ENCODE measurements at regions not wholly inside any gene's neighbourhood (a gene's known extent, or its start where the extent isn't known, plus 50 kb on each side); places are given as distances from the start of the nearest gene placed in this dataset.

GRCh38 chr10:131571346-131571745 lies 259.8 kb upstream of the TCERG1L start:
- no peaks in the 10 kb centered on the region for H3K9me2 ChIP-seq (ENCODE audit: insufficient read depth, low read length)
- H3K9me3 ChIP-seq (ENCODE audit: low read length) = no peaks in the 10 kb centered on the region
- H3K4me3 ChIP-seq (ENCODE audit: low read length) = no peak overlapping the region
- TF ChIP-seq TAF1 (IDR thresholded peaks at IDR 0.05; ENCODE audit: low read depth) = no peak
- TF ChIP-seq EP300 (conservative IDR thresholded peaks at IDR 0.05; ENCODE audit: poor library complexity, severe bottlenecking) = no peak
- TF ChIP-seq EZH2 (IDR thresholded peaks at IDR 0.05; ENCODE audit: borderline replicate concordance, insufficient read depth, low read length, poor library complexity, severe bottlenecking) = no peak
- TF ChIP-seq, protein P1, sequence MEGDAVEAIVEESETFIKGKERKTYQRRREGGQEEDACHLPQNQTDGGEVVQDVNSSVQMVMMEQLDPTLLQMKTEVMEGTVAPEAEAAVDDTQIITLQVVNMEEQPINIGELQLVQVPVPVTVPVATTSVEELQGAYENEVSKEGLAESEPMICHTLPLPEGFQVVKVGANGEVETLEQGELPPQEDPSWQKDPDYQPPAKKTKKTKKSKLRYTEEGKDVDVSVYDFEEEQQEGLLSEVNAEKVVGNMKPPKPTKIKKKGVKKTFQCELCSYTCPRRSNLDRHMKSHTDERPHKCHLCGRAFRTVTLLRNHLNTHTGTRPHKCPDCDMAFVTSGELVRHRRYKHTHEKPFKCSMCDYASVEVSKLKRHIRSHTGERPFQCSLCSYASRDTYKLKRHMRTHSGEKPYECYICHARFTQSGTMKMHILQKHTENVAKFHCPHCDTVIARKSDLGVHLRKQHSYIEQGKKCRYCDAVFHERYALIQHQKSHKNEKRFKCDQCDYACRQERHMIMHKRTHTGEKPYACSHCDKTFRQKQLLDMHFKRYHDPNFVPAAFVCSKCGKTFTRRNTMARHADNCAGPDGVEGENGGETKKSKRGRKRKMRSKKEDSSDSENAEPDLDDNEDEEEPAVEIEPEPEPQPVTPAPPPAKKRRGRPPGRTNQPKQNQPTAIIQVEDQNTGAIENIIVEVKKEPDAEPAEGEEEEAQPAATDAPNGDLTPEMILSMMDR (IDR thresholded peaks at IDR 0.05; ENCODE audit: poor library complexity, severe bottlenecking) = no peak
- TF ChIP-seq POLR2AphosphoS5 (IDR thresholded peaks at IDR 0.05) = no peak
- TF ChIP-seq MXI1 (conservative IDR thresholded peaks at IDR 0.05; ENCODE audit: poor library complexity, severe bottlenecking) = no peak
- no peak overlapping the region for H3K9ac ChIP-seq (ENCODE audit: low read length)
- H4K20me1 ChIP-seq (ENCODE audit: insufficient read depth) = no peaks in the 10 kb centered on the region
- no peak overlapping the region for H2AFZ ChIP-seq (ENCODE audit: low read depth, low read length)
- no peaks in the 10 kb centered on the region for H3K27me3 ChIP-seq (ENCODE audit: insufficient read depth, low read depth, low read length)
- H3K27ac ChIP-seq (ENCODE audit: low read length) = no peak overlapping the region
- H3K36me3 ChIP-seq (ENCODE audit: insufficient read depth, low read length) = no peaks in the 10 kb centered on the region
- no peaks in the 10 kb centered on the region for H3K79me2 ChIP-seq (replicated peaks; ENCODE audit: insufficient read depth, low read length)
- H3K4me2 ChIP-seq (ENCODE audit: low read length) = no peak overlapping the region
- H3F3A ChIP-seq (ENCODE audit: insufficient read depth, low read length, poor library complexity, severe bottlenecking) = no peaks in the 10 kb centered on the region

DNA sequence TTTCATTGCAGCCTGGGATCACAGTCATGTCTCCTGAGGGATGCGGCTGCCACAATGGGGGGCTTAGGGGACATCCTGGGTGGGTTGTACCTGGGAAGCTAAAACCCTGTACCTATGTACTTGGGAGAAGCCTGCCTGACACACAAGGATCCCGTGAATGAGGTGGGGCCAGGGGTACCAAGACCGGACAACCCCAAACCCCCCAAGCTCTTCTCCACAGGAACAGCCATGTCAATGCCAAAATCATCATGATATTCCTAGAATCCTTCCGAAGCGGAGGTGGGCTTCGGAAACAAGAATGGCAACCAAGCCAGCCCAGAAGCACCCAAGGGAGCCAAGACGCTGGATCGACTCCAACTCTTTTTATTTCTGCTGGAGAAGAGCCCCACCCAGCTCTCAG lies 260.3 kb upstream of the TCERG1L start:
- H4K20me1 ChIP-seq (ENCODE audit: insufficient read depth) = no peaks in the 10 kb centered on the region
- H3K9me2 ChIP-seq (ENCODE audit: insufficient read depth, low read length) = no peaks in the 10 kb centered on the region
- no peaks in the 10 kb centered on the region for H3K27me3 ChIP-seq (ENCODE audit: insufficient read depth, low read depth, low read length)
- TF ChIP-seq SMC3 (conservative IDR thresholded peaks at IDR 0.05; ENCODE audit: poor library complexity) (no peak), POLR2AphosphoS5 (IDR thresholded peaks at IDR 0.05) (no peak), TAF1 (IDR thresholded peaks at IDR 0.05; ENCODE audit: low read depth) (no peak), EZH2 (IDR thresholded peaks at IDR 0.05; ENCODE audit: borderline replicate concordance, insufficient read depth, low read length, poor library complexity, severe bottlenecking) (no peak), MXI1 (conservative IDR thresholded peaks at IDR 0.05; ENCODE audit: poor library complexity, severe bottlenecking) (no peak)
- TF ChIP-seq, protein P2, sequence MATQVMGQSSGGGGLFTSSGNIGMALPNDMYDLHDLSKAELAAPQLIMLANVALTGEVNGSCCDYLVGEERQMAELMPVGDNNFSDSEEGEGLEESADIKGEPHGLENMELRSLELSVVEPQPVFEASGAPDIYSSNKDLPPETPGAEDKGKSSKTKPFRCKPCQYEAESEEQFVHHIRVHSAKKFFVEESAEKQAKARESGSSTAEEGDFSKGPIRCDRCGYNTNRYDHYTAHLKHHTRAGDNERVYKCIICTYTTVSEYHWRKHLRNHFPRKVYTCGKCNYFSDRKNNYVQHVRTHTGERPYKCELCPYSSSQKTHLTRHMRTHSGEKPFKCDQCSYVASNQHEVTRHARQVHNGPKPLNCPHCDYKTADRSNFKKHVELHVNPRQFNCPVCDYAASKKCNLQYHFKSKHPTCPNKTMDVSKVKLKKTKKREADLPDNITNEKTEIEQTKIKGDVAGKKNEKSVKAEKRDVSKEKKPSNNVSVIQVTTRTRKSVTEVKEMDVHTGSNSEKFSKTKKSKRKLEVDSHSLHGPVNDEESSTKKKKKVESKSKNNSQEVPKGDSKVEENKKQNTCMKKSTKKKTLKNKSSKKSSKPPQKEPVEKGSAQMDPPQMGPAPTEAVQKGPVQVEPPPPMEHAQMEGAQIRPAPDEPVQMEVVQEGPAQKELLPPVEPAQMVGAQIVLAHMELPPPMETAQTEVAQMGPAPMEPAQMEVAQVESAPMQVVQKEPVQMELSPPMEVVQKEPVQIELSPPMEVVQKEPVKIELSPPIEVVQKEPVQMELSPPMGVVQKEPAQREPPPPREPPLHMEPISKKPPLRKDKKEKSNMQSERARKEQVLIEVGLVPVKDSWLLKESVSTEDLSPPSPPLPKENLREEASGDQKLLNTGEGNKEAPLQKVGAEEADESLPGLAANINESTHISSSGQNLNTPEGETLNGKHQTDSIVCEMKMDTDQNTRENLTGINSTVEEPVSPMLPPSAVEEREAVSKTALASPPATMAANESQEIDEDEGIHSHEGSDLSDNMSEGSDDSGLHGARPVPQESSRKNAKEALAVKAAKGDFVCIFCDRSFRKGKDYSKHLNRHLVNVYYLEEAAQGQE (IDR thresholded peaks at IDR 0.05; ENCODE audit: borderline replicate concordance) = no peak
- no peaks in the 10 kb centered on the region for H3F3A ChIP-seq (ENCODE audit: insufficient read depth, low read length, poor library complexity, severe bottlenecking)
- H3K9ac ChIP-seq (ENCODE audit: low read length) = no peak overlapping the region
- H3K79me2 ChIP-seq (replicated peaks; ENCODE audit: insufficient read depth, low read length) = no peaks in the 10 kb centered on the region
- H2AFZ ChIP-seq (ENCODE audit: low read depth, low read length) = no peak overlapping the region
- H3K4me2 ChIP-seq (ENCODE audit: low read length) = no peak overlapping the region
- H3K4me3 ChIP-seq (ENCODE audit: low read length) = no peak overlapping the region
- no peak overlapping the region for H3K27ac ChIP-seq (ENCODE audit: low read length)
- no peaks in the 10 kb centered on the region for H3K36me3 ChIP-seq (ENCODE audit: insufficient read depth, low read length)
- no peaks in the 10 kb centered on the region for H3K9me3 ChIP-seq (ENCODE audit: low read length)

- Histone ChIP-seq H3K9me2 (ENCODE audit: insufficient read depth, low read length) (no peaks in the 10 kb centered on the region), H3K79me2 (replicated peaks; ENCODE audit: insufficient read depth, low read length) (no peaks in the 10 kb centered on the region), H3K27ac (ENCODE audit: low read length) (no peak overlapping the region), H3K4me2 (ENCODE audit: low read length) (no peak overlapping the region), H4K20me1 (ENCODE audit: insufficient read depth) (no peaks in the 10 kb centered on the region), H3K9ac (ENCODE audit: low read length) (no peak overlapping the region), H3F3A (ENCODE audit: insufficient read depth, low read length, poor library complexity, severe bottlenecking) (no peaks in the 10 kb centered on the region), H2AFZ (ENCODE audit: low read depth, low read length) (no peak overlapping the region), H3K27me3 (ENCODE audit: insufficient read depth, low read depth, low read length) (no peaks in the 10 kb centered on the region), H3K36me3 (ENCODE audit: insufficient read depth, low read length) (no peaks in the 10 kb centered on the region), H3K4me3 (ENCODE audit: low read length) (no peak overlapping the region), H3K9me3 (ENCODE audit: low read length) (no peaks in the 10 kb centered on the region)
- TF ChIP-seq, protein P2 (IDR thresholded peaks at IDR 0.05; ENCODE audit: borderline replicate concordance) = no peak
- no peak for TF ChIP-seq SMC3 (conservative IDR thresholded peaks at IDR 0.05; ENCODE audit: poor library complexity)
- no peak for TF ChIP-seq MXI1 (conservative IDR thresholded peaks at IDR 0.05; ENCODE audit: poor library complexity, severe bottlenecking)
- TF ChIP-seq EZH2 (IDR thresholded peaks at IDR 0.05; ENCODE audit: borderline replicate concordance, insufficient read depth, low read length, poor library complexity, severe bottlenecking) = no peak
- TF ChIP-seq EP300 (conservative IDR thresholded peaks at IDR 0.05; ENCODE audit: poor library complexity, severe bottlenecking) = no peak
- TF ChIP-seq TAF1 (IDR thresholded peaks at IDR 0.05; ENCODE audit: low read depth) = no peak
- no peak for TF ChIP-seq RAD21 (conservative IDR thresholded peaks at IDR 0.05)
- TF ChIP-seq POLR2AphosphoS5 (IDR thresholded peaks at IDR 0.05) = no peak
- TF ChIP-seq, protein P1 (IDR thresholded peaks at IDR 0.05; ENCODE audit: poor library complexity, severe bottlenecking) = no peak
Observed at GRCh38 chr10:131573256-131573655, 261.7 kb upstream of the TCERG1L start.
